Hematopoietic multipotent progenitor cell treated with erythropoietin and hydrocortisone succinate and interleukin-3 and kit ligand, for 4 days (in vitro differentiated cells): ENCODE measurements at regions not wholly inside any gene's neighbourhood (a gene's known extent, or its start where the extent isn't known, plus 50 kb on each side); places are given as distances from the start of the nearest gene placed in this dataset.
"Not testable (repeated sequence)": the region's sequence is repeated elsewhere in the genome, so short reads cannot be mapped to it uniquely, and the experiment has no call there.

Experiments used
- DNase-seq: peaks from one replicate; pipeline ENCODE4 v3.0.0-alpha.2; 2015

DNA sequence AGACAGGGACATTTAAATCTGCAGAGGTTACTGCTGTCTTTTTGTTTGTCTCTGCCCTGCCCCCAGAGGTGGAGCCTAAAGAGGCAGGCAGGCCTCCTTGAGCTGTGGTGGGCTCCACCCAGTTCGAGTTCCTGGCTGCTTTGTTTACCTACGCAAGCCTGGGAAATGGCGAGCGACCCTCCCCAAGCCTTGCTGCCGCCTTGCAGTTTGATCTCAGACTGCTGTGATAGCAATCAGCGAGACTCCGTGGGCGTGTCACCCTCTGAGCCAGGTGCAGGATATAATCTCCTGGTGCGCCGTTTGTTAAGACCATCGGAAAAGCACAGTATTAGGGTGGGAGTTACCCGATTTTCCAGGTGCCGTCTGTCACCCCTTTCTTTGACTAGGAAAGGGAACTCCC, 93.3 kb downstream of the ANKRD30BL start:
- not testable (repeated sequence) for DNase-seq

- peak; percentile 0 for DNase-seq
Measured at GRCh38 chr2:132065391-132065790, 96.4 kb downstream of the ANKRD30BL start.

DNA sequence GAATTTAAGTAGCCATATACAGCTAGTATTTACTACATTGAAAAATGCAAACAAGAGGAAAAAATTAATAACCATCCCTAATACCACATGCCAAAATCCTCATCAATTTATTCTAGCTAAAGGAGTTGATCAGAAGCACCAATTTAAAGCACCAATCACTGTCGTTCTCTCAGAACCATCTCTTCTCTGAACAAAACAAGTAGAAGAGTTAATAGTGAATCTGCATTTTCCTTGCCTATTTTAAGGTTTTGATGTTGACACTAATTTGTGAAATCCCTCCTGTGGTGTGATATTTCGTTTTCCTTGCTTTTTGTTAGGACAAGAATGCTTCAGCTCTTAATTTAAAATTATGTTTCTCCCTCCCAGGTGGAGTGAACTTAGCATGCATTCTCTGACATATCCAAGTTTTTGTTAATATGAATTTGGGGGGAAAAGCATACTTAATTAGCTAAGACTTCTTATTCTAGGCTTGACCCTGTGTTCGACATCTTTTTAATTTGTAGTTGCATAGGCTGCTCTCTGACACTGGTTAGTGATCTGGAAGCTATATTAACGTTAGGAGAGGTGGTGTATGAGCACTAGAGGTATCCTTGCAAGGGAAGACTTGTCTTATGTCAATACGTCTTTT, 122.0 kb downstream of the ANKRD30BL start:
- DNase-seq: not testable (repeated sequence)

DNA sequence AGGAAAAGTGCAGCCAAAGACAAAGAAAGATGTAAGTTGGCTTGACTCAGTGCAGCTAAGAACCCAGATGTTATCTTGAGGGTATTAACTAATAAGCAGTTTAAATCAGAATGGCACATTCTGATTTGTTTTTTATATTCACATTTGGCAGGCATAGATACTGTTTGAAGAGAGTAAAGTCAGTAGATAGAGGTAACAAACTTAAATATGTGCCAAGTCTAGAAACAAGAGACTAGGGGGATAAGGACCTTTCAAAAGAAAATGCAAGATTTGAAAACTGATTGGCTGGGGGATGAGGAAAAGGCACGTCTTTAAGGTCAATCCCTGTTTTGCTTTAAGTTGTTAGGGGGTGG, 122.9 kb downstream of the ANKRD30BL start:
- not testable (repeated sequence) for DNase-seq

DNA sequence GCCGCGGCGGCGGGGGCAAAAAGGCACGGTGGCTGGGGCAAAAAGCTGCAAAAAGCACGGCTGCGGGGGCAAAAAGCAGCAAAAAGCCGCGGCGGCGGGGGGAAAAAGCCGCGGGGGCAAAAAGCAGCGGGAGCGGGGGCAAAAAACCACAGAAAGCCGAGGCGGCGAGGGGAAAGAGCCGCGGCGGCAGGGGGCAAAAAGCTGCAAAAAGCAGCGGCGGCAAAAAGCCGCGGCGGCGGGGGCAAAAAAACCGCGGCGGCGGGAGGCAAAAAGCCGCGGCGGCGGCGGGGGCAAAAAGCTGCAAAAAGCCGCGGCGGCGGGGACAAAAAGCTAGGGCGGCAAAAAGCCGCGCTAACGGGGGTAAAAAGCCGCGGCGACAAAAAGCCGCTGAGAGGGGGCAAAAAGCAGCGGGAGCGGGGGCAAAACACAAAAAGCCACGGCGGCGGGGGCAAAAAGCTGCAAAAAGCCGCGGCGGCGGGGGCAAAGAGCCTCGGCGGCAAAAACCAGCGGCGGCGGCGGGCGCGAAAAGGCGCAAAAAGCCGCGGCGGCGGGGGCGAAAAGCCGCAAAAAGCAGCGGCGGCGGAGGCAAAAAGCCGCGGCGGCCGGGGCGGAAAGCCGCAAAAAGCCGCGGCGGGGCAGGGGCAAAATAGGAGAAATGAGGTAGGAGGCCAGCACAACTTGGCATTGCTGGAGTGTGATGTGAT, 123.4 kb downstream of the ANKRD30BL start:
- DNase-seq: no peak

DNA sequence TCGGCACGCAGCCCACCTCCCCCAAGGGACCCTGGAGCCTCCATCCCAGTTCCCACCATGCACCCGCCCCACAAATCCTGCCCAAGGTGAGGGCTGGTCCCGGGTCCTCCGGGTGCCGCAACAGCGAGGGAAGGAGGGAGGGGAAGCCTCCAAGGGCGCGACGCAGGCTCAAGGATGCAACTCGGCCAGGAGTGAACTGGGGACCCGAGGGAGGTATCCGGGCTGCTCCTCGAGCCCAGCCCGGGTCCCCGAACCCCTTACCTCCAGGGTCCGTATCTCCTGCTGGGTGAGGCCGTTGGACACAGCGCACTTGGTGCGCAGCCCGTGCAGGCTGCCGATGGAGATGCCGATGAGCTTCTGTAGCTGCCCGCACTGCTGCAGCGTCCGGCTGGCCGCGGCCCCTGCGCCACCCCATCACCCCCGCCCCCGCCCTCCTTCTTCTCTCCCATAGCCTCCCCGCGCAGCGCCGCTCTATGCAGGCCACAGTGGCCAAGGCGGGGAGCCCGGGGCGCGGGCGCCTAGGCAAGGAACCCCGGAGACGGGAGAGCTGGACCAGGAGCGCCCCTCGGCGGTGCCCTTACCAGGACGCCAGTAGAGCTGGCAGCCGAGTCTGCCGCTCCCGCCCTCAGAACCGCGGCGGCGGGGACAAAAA, 124.1 kb downstream of the ANKRD30BL start:
- DNase-seq: no peak

GRCh38 chr2:132034646-132035045, 127.1 kb downstream of the ANKRD30BL start:
- DNase-seq: no peak

DNA sequence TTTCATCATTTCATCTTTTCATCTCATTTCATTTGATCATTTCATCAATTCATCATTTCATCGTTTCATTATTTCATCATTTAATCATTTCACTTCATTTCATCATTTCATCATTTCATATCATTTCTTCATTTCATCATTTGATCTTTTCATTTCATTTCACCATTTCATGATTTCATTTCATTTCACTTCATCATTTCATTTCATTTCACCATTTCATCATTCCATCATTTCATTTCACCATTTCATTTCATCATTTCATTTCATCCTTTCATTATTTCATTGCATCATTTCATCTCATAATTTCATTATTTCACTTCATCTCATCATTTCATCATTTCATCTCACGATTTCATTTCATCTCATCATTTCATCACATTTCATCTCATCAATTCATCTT, 127.8 kb downstream of the ANKRD30BL start:
- no peak for DNase-seq

- no peak for DNase-seq
Measured at GRCh38 chr2:132033365-132033764, 128.4 kb downstream of the ANKRD30BL start.

GRCh38 chr2:132012046-132012445, 149.7 kb downstream of the ANKRD30BL start:
- not testable (repeated sequence) for DNase-seq

DNA sequence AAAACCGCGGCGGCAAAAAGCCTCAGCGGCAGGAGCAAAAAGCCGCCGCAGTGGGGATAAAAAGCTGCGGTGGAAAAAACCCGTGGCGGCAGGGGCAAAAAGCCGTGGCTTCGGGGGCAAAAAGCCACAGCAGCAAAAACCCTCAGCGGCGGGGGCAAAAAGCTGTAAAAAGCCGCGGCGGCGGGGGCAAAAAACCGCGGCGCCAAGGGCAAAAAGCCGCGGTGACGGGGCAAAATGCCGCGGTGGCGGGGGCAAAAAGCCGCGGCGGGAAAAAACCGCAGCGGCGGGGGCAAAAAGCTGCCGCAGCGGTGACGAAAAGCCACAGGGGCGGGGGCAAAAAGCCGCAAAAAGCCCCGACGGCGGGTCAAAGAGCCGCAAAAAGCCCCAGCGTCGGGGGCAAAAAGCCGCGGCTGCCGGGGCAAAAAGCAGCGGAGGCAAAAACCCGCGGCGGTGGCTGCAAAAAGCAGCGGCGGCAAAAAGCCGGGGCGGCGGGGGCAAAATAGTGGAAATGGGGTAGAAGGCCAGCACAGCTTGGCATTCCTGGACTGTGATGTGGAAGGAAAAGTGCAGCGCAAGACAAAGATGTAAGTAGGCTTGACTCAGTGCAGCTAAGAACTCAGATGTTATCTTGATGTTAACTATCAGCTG, 151.8 kb downstream of the ANKRD30BL start:
- DNase-seq: peak; percentile 1

DNA sequence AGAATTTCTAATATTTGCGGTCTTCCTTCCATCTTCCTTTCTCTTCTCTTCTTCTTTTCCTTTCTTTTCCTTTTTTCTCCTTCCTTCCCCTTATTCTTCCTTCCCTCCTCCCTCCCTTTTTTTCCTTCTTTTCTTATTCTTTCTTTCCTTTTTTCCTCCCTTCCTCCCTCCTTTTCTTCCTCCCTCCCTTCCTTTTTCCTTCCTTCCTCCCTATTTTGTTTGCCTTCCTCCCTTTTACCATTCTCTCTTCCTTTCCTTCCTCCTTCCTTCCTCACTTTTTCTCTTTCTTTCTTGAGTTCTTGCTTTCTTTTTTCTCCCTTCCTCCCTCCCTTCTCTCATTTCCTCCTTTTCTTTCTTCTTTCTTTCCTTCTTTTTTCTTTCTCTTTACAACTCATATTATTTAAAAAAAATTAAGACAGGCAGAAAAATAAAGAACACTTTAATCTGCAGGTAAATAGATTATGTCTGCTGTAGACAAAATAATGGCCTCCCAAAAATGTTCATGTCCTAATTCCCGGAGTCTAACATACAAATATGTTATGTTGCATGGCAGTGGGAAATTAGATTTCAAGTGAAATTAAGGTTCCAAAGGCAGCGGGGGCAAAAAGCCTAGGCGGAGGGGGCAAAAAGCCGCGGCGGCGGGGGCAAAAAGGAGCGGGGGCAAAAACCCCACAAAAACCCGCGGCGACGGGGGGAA, 152.4 kb downstream of the ANKRD30BL start:
- no peak for DNase-seq

GRCh38 chr2:131990751-131991150, 171.0 kb downstream of the ANKRD30BL start:
- not testable (repeated sequence) for DNase-seq

DNA sequence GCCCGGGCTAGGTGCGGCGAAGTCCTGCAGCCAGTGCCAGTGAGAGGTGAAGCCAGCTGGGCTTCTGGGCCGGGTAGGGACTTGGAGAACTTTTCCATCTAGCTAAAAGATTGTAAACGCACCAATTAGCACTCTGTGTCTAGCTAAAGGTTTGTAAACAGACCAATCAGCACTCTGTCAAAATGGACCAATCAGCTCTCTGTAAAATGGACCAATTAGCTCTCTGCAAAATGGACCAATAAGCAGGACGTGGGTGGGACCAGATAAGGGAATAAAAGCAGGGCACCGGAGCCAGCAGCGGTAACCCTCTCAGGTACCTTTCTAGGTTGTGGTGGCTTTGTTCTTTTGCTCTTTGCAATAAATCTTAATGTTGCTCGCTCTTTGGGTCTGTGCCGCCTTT, 195.1 kb downstream of the ANKRD30BL start:
- DNase-seq: not testable (repeated sequence)

DNA sequence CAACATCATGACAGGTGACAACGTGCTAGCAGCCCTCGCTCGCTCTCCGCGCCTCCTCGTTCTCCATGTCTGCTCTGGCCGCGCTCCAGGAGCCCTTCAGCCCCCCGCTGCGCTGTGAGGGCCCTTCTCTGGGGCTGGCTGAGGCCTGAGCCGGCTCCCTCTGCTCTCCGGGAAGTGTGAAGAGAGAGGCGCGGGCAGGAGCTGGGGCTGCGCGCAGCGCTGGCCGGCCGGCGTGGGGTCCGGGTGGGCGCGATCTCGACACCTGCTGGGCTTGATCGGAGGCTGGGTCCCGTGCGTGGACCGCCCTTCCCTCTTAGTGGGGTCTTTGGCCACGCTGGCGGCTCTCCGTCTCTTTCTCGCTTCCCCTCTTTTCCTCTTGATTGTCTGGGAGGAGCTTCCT, 195.5 kb downstream of the ANKRD30BL start:
- DNase-seq: no peak

- DNase-seq: not testable (repeated sequence)
Measured at GRCh38 chr2:131958019-131958609, 203.6 kb downstream of the ANKRD30BL start.

DNA sequence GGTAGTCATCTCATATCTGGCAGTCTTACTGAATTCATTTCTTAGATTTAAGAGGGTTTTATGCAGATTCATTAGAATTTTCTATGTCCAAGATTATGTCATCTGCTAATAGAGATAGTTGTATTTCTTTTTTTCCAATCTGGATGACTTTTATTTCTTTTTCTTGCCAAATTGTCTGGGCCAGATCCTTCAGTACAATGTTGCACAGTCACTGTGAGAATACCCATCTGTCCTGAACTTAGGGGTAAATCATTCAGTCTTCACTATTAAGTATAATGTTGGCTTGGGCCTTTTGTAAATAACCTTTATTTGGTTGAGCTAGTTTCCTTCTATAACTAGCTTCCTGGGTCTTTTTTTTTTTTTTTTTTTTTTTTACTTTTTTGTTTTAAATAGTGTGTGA, 213.1 kb downstream of the ANKRD30BL start:
- not testable (repeated sequence) for DNase-seq

GRCh38 chr2:131923287-131923686, 238.5 kb downstream of the ANKRD30BL start:
- DNase-seq: not testable (repeated sequence)

- DNase-seq: not testable (repeated sequence)
Measured at GRCh38 chr2:131922854-131923253, 238.9 kb downstream of the ANKRD30BL start.
